GM21367 (cell line): ENCODE measurements at regions not wholly inside any gene's neighbourhood (a gene's known extent, or its start where the extent isn't known, plus 50 kb on each side); places are given as distances from the start of the nearest gene placed in this dataset.
"Not testable (repeated sequence)": the region's sequence is repeated elsewhere in the genome, so short reads cannot be mapped to it uniquely, and the experiment has no call there.

Source experiments
- ATAC-seq: cut with Tn5 transposase; IDR thresholded peaks from one replicate; pipeline ENCODE4 v1.9.1; 2021; ENCODE audit not compliant: unreplicated experiment

DNA sequence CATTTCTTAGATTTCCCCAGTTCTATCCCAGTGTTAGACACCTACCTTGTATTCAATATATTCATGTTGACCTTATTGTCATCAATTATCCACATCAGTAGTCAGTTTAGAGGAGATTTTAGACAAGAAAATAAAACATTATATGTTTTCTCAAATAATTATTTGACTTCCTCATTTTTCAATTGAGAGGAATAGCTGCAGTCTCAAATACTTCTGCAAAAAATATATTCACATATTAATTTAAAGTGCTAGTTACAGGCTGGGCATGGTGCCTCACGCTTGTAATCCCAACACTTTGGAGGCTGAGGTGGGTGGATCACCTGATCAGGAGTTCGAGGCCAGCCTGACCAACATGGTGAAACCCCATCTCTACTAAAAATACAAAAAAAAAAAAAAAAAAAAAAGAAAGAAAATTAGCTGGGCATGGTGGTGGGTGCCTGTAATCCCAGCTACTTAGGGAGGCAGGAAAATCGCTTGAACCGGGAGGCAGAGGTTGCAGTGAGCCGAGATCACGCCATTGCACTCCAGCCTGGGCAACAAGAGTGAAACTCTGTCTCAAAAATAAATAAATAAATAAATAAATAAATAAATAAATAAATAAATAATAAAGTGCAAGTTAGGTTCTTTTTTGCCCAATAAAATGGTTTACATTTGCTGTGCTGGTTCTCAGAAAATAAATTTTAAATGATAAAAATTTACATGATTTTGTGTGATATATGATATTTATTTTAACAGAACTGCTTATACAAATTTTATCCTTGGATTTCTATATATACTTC lies 565.3 kb upstream of the GOLIM4 start:
- ATAC-seq: not testable (repeated sequence)

DNA sequence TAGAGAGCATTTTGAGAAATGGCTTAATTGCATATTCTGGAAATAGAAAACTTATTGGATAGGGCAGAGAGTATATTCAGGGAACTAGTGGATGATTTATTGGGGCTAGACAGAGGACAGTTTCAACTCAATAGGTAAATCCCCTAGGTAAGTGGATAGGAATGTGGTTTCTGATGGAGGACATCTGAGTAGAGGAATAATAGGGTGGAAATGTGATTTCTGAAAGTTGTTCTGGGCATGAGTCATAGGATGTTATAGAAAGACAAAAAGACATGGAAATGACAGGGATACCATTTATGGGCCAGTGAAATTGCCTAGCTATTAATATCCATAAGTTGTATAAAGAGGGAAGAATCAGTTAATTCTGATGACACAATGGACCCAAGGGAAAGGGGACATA lies 563.3 kb upstream of the GOLIM4 start:
- ATAC-seq: no peak

DNA sequence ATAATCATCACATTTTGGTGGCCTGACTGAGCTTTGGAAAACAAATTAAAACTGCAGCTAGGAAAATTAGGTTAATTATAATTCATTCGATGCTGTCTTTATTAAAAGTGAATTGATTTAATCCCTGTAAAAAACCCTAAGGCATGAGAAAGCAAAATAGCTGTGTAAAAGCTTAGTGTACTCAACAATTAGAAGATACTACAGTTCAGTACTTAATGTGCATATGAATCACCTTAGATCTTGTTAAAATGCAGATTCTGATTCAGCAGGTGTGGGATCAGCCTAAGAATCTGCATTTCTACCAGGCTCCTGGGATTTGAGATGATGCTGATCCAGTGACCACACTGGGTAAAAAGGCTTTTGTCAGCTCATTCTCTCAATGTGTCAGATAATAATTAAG lies 559.9 kb upstream of the GOLIM4 start:
- ATAC-seq: no peak

GRCh38 chr3:168654700-168655099 lies 559.0 kb upstream of the GOLIM4 start:
- no peak for ATAC-seq

- ATAC-seq: no peak
These were observed 557.5 kb upstream of the GOLIM4 start for GRCh38 chr3:168653255-168653654.

DNA sequence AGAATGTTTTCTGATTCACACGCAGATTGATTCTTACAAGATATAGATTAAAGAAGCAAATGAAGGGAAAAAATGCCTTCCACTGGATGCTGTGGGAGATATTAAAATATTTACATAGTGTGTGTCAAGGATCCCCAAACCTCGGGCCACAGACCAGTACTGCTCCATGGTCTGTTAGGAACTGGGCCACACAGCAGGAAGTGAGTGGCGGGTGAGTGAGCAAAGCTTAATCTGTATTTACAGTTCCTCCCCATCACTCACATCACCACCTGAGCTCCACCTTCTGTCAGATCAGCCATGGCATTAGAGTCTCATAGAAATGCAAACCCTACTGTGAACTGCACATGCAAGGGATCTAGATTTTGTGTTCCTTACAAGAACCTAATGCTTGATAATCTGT lies 552.6 kb upstream of the GOLIM4 start:
- no peak for ATAC-seq

- no peak for ATAC-seq
These were observed 551.9 kb upstream of the GOLIM4 start for GRCh38 chr3:168647582-168647981.

DNA sequence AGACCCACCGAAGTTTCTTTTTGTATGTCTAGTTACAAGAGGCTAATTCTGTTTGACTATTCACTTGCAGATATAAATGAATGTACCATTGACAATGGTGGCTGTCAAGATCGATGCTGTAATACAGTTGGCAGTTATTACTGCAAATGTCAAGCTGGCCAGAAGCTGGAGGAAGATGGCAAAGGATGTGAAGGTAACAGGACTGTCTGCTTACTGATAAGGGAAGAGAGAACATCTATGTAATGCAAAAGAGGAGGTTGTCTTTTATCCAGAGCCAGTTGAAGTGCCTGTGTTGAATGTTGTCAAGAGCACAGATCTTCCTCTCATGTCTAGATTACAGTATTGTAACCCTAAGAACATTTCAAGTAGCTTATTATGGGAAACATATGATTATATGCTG lies 549.5 kb upstream of the GOLIM4 start:
- ATAC-seq: no peak

GRCh38 chr3:168628549-168628948 lies 532.8 kb upstream of the GOLIM4 start:
- ATAC-seq: no peak

DNA sequence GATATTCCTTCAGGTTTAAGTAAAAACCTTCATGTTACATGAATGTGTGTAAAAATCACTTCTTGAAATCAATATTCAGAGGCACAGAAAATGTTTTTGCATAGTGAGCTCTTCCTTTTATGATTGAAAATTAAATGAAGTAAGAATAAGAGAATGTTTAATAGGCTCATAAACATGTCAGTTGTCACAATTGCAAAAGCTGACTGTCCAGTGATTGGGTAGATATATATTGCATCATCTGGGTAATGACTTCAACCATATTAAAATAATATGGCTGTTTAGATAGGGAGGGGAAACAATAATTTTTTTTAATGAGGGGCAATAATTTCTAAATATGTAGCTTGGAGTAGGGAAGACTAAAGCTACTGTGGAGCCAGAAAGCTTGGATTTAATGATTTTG lies 529.8 kb upstream of the GOLIM4 start:
- ATAC-seq: no peak

GRCh38 chr3:168624892-168625448 lies 529.2 kb upstream of the GOLIM4 start:
- no peak for ATAC-seq

DNA sequence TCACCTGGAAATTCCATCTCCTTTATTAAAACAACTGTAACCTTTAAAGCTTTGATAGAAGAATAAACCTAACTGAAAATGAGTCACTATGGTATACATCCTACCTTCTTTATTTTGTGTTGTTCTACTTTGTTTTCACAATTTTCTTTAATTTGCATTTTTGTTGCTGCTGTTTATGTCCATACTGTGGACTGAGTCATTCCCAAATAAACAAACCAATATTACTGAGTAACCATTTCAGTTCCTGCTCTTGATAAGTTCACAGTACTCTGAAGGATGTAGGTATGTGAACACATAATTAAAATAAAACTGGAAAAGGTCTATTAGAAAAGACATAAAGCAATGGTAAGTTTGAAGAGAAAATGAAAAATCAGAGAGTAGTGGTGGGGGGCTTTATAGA lies 528.5 kb upstream of the GOLIM4 start:
- ATAC-seq: no peak

- no peak for ATAC-seq
These were observed 527.1 kb upstream of the GOLIM4 start for GRCh38 chr3:168622795-168623194.

DNA sequence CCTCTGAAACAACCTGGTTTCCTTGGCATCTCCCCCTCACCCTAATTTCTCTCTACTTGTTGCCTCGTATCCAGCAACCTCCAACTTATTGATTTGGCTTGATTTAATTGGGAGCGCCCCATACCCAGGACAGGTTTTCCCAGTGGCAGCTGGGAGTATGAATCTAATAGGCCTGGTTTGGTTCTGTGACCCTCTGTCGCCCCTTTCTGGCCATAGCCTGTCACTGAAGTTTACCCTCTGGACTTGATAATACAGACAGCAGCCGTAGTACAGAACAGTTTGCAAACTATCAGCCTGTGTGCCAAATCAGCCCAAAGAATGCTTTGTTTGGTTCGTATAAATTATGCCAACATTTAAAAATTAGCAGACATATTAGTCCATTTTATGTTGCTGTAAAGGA lies 525.1 kb upstream of the GOLIM4 start:
- ATAC-seq: peak; percentile 51

DNA sequence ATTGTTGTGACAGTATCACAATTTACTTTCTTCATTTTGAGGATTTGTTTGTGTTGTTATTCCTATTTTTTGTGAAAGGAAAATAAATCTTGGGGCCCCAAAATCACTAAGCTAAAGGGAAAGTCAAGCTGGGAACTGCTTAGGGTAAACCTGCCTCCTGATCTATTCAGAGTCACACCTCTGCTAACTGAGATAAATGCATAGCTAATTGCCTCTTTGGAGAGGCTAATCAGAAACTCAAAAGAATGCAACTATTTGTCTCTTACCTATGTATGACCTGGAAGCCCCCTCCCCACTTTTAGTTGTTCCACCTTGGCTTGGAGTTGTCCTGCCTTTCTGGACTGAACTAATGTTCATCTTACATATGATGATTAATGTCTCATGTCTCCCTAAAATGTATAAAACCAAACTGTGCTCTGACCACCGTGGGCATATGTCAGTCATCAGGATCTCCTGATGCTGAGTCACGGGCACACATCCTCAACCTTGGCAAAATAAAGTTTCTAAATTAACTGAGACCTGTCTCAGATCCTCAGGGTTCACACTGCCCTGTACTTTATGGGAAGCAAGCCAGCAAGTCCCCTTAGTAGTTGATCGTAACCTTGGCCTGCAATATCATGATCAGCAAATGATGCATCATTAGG lies 523.2 kb upstream of the GOLIM4 start:
- ATAC-seq: no peak

DNA sequence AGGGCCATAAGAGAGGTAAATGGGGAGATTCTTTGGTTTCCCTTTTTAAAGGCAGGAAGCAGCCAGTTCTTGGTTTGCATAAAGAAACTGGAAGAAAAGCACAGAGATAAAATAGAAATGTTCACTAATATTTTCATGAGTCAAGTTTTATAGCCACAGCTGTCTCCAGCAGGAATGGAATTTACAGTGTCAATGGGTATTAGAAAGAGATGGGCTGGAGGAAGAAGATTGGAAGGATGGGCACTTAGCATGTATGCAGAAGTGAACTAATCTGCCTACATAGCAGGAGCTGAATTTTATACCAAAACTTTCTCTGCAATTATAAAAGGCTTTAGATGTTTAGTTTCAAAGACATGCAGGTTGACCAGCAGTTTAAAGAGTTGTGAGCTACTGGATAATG lies 521.9 kb upstream of the GOLIM4 start:
- no peak for ATAC-seq

- ATAC-seq: no peak
These were observed 521.2 kb upstream of the GOLIM4 start for GRCh38 chr3:168616915-168617314.

DNA sequence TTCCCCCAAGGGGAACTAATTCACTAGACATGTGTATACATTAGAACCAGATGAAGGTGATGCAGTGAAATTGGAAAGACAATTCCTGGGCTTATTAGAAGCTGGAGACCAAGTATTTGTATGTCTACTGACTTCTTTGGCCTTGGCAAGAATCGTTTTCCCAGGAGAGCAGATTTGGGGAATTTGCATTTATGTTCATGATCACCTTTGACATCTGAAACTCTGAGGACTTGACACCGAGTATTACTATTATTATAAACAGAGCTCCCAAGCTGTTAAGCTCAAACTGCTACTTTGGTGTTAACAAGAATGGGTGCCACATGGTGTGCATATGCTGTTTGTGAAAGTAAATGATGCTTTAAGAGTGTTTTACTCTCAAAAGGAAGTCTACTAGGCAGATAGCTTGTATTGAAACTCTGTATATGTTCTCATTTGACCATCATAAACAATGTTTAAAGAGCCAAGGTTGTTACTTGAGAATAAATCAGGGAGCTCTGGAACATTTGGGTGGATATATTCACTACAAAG lies 519.8 kb upstream of the GOLIM4 start:
- ATAC-seq: no peak

DNA sequence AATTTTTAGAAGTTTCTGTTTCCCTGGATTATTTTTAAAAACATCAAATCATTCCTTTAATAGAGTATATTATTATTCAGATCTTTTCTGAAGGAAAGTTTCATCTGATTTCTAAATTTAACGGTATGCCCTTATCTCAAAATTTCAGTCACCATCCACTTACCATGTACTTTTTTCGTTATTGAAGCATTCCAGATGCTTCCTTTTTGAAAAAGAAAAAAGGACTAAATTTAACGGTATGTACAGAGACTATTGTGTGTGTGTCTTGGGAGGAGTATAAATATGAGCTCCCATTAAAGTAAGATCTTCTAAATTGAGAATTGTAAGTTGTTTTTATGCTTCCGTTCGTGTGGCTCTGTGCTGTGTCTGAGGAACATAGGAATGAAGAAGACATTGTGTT lies 517.4 kb upstream of the GOLIM4 start:
- no peak for ATAC-seq

DNA sequence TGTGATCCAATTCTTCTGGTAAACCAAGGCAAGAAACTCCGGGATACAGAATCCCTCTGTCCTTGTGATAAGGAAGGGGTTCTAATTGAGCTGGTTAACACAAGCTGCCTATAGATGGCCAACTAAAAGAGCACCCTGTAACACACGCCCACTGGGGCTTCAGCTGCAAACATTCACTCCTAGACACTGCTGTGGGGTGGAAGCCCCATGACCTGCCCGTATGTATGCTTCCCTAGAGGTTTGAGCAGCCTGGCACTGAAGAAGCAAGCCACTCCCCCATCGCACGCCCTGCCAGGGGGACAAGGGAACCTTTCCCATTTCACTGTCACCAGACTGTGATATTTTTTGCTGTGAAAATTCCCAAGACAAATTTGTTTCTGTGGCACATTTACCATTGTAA lies 516.9 kb upstream of the GOLIM4 start:
- ATAC-seq: no peak

GRCh38 chr3:168611826-168612225 lies 516.1 kb upstream of the GOLIM4 start:
- ATAC-seq: no peak

DNA sequence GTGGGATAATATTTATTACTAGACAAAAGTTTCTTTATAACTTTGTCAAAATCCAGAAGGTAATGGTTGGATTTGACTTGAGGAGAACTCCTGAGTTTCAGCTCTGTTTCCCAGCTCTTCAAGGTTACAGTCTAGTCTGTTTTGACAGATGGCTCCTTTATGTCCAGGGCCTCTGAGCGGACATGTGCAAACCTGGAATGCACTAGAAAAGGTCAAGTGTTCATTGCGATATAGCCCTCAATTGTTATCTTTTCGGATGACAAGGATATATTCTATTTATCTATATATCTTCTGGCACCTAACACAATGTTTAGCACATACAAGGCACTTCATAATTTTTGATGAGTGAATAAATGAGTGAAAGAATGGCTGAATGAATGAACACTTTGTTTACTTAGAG lies 513.2 kb upstream of the GOLIM4 start:
- no peak for ATAC-seq
